CD14-positive monocyte (primary cell): ENCODE measurements at regions not wholly inside any gene's neighbourhood (a gene's known extent, or its start where the extent isn't known, plus 50 kb on each side); places are given as distances from the start of the nearest gene placed in this dataset.

Source experiments
- DNase-seq, 3 donors: peaks; one replicate each; pipeline ENCODE4 v3.0.0-alpha.2; 2011 to 2022
- H2AFZ ChIP-seq: 2 replicates; pipeline ENCODE4 v1.6.0; 2012; ENCODE audit warnings: mild to moderate bottlenecking, low read depth, low read length, inconsistent platforms; ENCODE audit not compliant: insufficient read depth, poor library complexity, severe bottlenecking
- H3K27ac ChIP-seq, 2 donors: 1 replicate in 1 of 2; 2 replicates in 1 of 2; pipeline ENCODE4 v1.5.1; 2012 to 2013; ENCODE audit warnings: low read length in 2 of 2, control low read depth in 1 of 2, inconsistent platforms in 1 of 2, low read depth in 1 of 2, mild to moderate bottlenecking in 1 of 2
- H3K27me3 ChIP-seq, 2 donors: one replicate each; pipeline versions ENCODE4 v1.6.0 to v1.6.1; 2011 to 2013; ENCODE audit warnings: low read length in 2 of 2; ENCODE audit not compliant: control insufficient read depth in 2 of 2, insufficient read depth in 2 of 2
- H3K36me3 ChIP-seq, 2 donors: replicated peaks in 1 of 2; 1 replicate in 1 of 2; 2 replicates in 1 of 2; pipeline versions ENCODE4 v1.5.1 to v1.6.1; 2012 to 2013; ENCODE audit warnings: low read length in 2 of 2, control low read depth in 1 of 2, inconsistent platforms in 1 of 2, mild to moderate bottlenecking in 1 of 2; ENCODE audit not compliant: insufficient read depth in 2 of 2, control insufficient read depth in 1 of 2
- H3K4me1 ChIP-seq, 2 donors: 1 replicate in 1 of 2; 2 replicates in 1 of 2; pipeline versions ENCODE4 v1.5.1 to v1.6.1; 2012 to 2013; ENCODE audit warnings: low read length in 2 of 2, control low read depth in 1 of 2, inconsistent platforms in 1 of 2, mild to moderate bottlenecking in 1 of 2, moderate library complexity in 1 of 2; ENCODE audit not compliant: insufficient read depth in 2 of 2, control insufficient read depth in 1 of 2
- H3K4me2 ChIP-seq: replicated peaks from 2 replicates; pipeline ENCODE3; 2012; ENCODE audit warnings: low read length, moderate library complexity, mild to moderate bottlenecking; ENCODE audit not compliant: poor library complexity, severe bottlenecking; ENCODE audit errors: extremely low read depth
- H3K4me3 ChIP-seq, 3 experiments: fragments of 200-600 bp in 1 of 3; sonication (generic) in 1 of 3; replicated peaks in 1 of 3; 1 replicate in 2 of 3; 2 replicates in 1 of 3; pipeline ENCODE4 v1.5.1; 2011 to 2013; ENCODE audit warnings: low read length in 3 of 3, mild to moderate bottlenecking in 3 of 3, control low read depth in 2 of 3, low read depth in 2 of 3, inconsistent platforms in 1 of 3, moderate library complexity in 1 of 3
- H3K79me2 ChIP-seq: 2 replicates; pipeline ENCODE4 v1.6.0; 2012; ENCODE audit warnings: mild to moderate bottlenecking, control low read depth, inconsistent platforms, low read length, moderate library complexity; ENCODE audit not compliant: insufficient read depth
- H3K9ac ChIP-seq: 2 replicates; pipeline ENCODE4 v1.6.0; 2017; ENCODE audit warnings: low read length, mild to moderate bottlenecking; ENCODE audit not compliant: insufficient read depth, poor library complexity, severe bottlenecking
- H3K9me3 ChIP-seq, 2 donors: replicated peaks in 1 of 2; 1 replicate in 1 of 2; 2 replicates in 1 of 2; pipeline versions ENCODE4 v1.5.1 to v1.6.1; 2012 to 2013; ENCODE audit warnings: low read length in 2 of 2, control low read depth in 1 of 2; ENCODE audit not compliant: control insufficient read depth in 1 of 2, insufficient read depth in 1 of 2
- H4K20me1 ChIP-seq: 2 replicates; pipeline ENCODE4 v1.6.0; 2012; ENCODE audit warnings: mild to moderate bottlenecking, low read length, control low read depth, moderate library complexity; ENCODE audit not compliant: insufficient read depth
- H3K27ac Mint-ChIP-seq, 7 donors: one replicate each; pipeline ENCODE4 v1.8.0; 2020; ENCODE audit warnings: mild to moderate bottlenecking in 7 of 7, mixed read lengths in 7 of 7, moderate library complexity in 6 of 7, inconsistent platforms in 2 of 7
- H3K27me3 Mint-ChIP-seq, 3 donors: one replicate each; pipeline ENCODE4 v1.8.0; 2021 to 2022; ENCODE audit warnings: low read depth in 3 of 3, mild to moderate bottlenecking in 3 of 3, mixed read lengths in 3 of 3, moderate library complexity in 3 of 3, inconsistent platforms in 1 of 3
- H3K36me3 Mint-ChIP-seq, 2 donors: one replicate each; pipeline ENCODE4 v1.8.0; 2020; ENCODE audit warnings: mixed read lengths in 2 of 2, inconsistent platforms in 1 of 2, mild to moderate bottlenecking in 1 of 2
- H3K4me1 Mint-ChIP-seq: one replicate; pipeline ENCODE4 v1.8.0; 2020; ENCODE audit warnings: mild to moderate bottlenecking, mixed read lengths
- H3K4me3 Mint-ChIP-seq, 2 donors: one replicate each; pipeline ENCODE4 v1.8.0; 2020; ENCODE audit warnings: mild to moderate bottlenecking in 2 of 2, mixed read lengths in 2 of 2, moderate library complexity in 1 of 2
- H3K9me3 Mint-ChIP-seq, 7 donors: one replicate each; pipeline ENCODE4 v1.8.0; 2020 to 2022; ENCODE audit warnings: mixed read lengths in 7 of 7, mild to moderate bottlenecking in 6 of 7, moderate library complexity in 6 of 7, inconsistent platforms in 2 of 7
- WGBS: methylation state at CpG from one replicate; pipeline ENCODE4 v1.1.5; 2013; ENCODE audit warnings: missing lambda C conversion rate; ENCODE audit not compliant: insufficient coverage; 5-methylcytosine and 5-hydroxymethylcytosine counted together
- intact Hi-C, 2 donors: fragments of 100-400 bp; cut with micrococcal nuclease; formaldehyde crosslinking; loops; one replicate each; pipeline versions ENCODE4 v1.15.0 to v1.15.1; 2023
- TF ChIP-seq, protein P1 (sequence below): fragments of 200-600 bp; IDR thresholded peaks from one replicate; pipeline ENCODE4 v1.8.0; 2022; ENCODE audit warnings: antibody characterized with exemption, mild to moderate bottlenecking

DNA sequence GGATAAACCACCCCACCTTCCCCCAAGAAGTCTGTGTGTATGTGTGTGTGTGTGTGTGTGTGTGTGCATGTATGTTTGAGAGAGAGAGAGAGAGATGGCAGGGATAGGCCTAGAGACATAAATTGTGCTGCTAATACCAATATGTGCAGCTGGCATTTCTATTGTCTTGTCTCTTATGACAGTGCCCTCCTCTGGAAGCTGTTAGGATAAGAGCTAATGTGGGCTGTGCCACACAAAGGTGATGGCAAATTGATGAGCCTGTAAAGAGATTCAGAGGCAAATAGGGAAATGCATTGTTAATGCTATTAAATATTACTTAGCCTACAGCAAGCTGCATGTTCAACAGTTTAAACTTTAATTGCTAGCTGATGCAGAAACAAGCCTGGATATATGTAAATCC is 332.0 kb downstream of the NKX6-1 start:
- no peaks in the 10 kb centered on the region for H3K4me1 Mint-ChIP-seq
- no peak overlapping the region for H3K27ac ChIP-seq
- no peaks in the 10 kb centered on the region for H3K4me1 ChIP-seq
- H3K9me3 Mint-ChIP-seq, result no peaks in the 10 kb centered on the region
- H3K27ac Mint-ChIP-seq, result no peak overlapping the region
- no peaks in the 10 kb centered on the region for H3K9me3 ChIP-seq
- no peak for DNase-seq
- no peaks in the 10 kb centered on the region for H3K36me3 ChIP-seq
- TF ChIP-seq, protein P1, sequence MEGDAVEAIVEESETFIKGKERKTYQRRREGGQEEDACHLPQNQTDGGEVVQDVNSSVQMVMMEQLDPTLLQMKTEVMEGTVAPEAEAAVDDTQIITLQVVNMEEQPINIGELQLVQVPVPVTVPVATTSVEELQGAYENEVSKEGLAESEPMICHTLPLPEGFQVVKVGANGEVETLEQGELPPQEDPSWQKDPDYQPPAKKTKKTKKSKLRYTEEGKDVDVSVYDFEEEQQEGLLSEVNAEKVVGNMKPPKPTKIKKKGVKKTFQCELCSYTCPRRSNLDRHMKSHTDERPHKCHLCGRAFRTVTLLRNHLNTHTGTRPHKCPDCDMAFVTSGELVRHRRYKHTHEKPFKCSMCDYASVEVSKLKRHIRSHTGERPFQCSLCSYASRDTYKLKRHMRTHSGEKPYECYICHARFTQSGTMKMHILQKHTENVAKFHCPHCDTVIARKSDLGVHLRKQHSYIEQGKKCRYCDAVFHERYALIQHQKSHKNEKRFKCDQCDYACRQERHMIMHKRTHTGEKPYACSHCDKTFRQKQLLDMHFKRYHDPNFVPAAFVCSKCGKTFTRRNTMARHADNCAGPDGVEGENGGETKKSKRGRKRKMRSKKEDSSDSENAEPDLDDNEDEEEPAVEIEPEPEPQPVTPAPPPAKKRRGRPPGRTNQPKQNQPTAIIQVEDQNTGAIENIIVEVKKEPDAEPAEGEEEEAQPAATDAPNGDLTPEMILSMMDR, result no peak
- no peaks in the 10 kb centered on the region for H3K36me3 Mint-ChIP-seq
- H3K4me3 ChIP-seq, result no peak overlapping the region
- no peak overlapping the region for H3K9ac ChIP-seq
- H3K79me2 ChIP-seq, result no peaks in the 10 kb centered on the region
- H3K4me3 Mint-ChIP-seq, result no peak overlapping the region
- H4K20me1 ChIP-seq, result no peaks in the 10 kb centered on the region
- H2AFZ ChIP-seq, result no peak overlapping the region
- no peak overlapping the region for H3K4me2 ChIP-seq
- no peaks in the 10 kb centered on the region for H3K27me3 ChIP-seq
- intact Hi-C loops, result no loop called here
- peaks cover 0 to 2% (median 0%) of the 10 kb centered on the region in 3 donors for H3K27me3 Mint-ChIP-seq

GRCh38 chr4:84166486-84166885 is 332.6 kb downstream of the NKX6-1 start:
- H3K4me2 ChIP-seq, result no peak overlapping the region
- no peak overlapping the region for H3K4me3 ChIP-seq
- H3K36me3 Mint-ChIP-seq, result no peaks in the 10 kb centered on the region
- no peaks in the 10 kb centered on the region for H3K79me2 ChIP-seq
- no peak overlapping the region for H3K4me3 Mint-ChIP-seq
- H3K9me3 ChIP-seq, result no peaks in the 10 kb centered on the region
- H2AFZ ChIP-seq, result no peak overlapping the region
- H3K36me3 ChIP-seq, result no peaks in the 10 kb centered on the region
- no peak overlapping the region for H3K27ac Mint-ChIP-seq
- WGBS, result no CpG with 5 or more reads among the region's 1 CpG
- TF ChIP-seq, protein P1, result no peak
- no peaks in the 10 kb centered on the region for H3K27me3 ChIP-seq
- intact Hi-C loops, result no loop called here
- H3K27me3 Mint-ChIP-seq, result peaks cover 0 to 2% (median 0%) of the 10 kb centered on the region in 3 donors
- no peak overlapping the region for H3K27ac ChIP-seq
- no peaks in the 10 kb centered on the region for H3K4me1 Mint-ChIP-seq
- no peaks in the 10 kb centered on the region for H3K4me1 ChIP-seq
- no peak for DNase-seq
- no peaks in the 10 kb centered on the region for H3K9me3 Mint-ChIP-seq
- no peaks in the 10 kb centered on the region for H4K20me1 ChIP-seq
- H3K9ac ChIP-seq, result no peak overlapping the region
